PC-3 (cell line): ENCODE measurements at regions not wholly inside any gene's neighbourhood (a gene's known extent, or its start where the extent isn't known, plus 50 kb on each side); places are given as distances from the start of the nearest gene placed in this dataset.

ENCODE experiments used
- ATAC-seq: fragments of 200-7000 bp; cut with Tn5 transposase; 2 replicates; pipeline ENCODE4 v1.9.1; 2020; ENCODE audit warnings: mild to moderate bottlenecking, moderate library complexity
- BruUV-seq: library from RNA; stranded (reverse); fragments of 400-500 nt; replicated peaks from 2 replicates; lab custom pipeline; 2021; lab: Mats Ljungman, UMichigan
- CTCF ChIA-PET: fragments of 300-600 bp; sonication (Branson Sonifier 250); formaldehyde crosslinking; loops from one replicate; lab custom pipeline; 2022; ENCODE audit warnings: antibody characterized with exemption; lab: Charles Lee
- POLR2A ChIA-PET: fragments of 300-600 bp; sonication (Branson Sonifier 250); formaldehyde crosslinking; loops from one replicate; lab custom pipeline; 2022; ENCODE audit warnings: antibody characterized with exemption; ENCODE audit not compliant: unreplicated experiment; lab: Charles Lee
- DNase-seq: peaks from one replicate; pipeline ENCODE4 v3.0.0-alpha.2; 2015
- H2AFZ ChIP-seq: fragments of 300-600 bp; sonication (generic); 2 replicates; pipeline ENCODE4 v1.6.0; 2016; ENCODE audit warnings: antibody characterized with exemption, low read length
- H3F3A ChIP-seq: fragments of 300-600 bp; sonication (generic); one replicate; pipeline ENCODE4 v1.6.0; 2017; ENCODE audit warnings: antibody characterized with exemption, low read length, control low read depth, mild to moderate bottlenecking; ENCODE audit not compliant: unreplicated experiment
- H3K27ac ChIP-seq: fragments of 300-600 bp; sonication (generic); 2 replicates; pipeline ENCODE4 v1.5.1; 2016; ENCODE audit warnings: mild to moderate bottlenecking, low read length
- H3K27me3 ChIP-seq: fragments of 300-600 bp; sonication (generic); 2 replicates; pipeline ENCODE4 v1.6.1; 2016; ENCODE audit warnings: low read length, mixed read lengths
- H3K36me3 ChIP-seq: fragments of 300-600 bp; sonication (generic); 2 replicates; pipeline ENCODE4 v1.6.1; 2016; ENCODE audit warnings: low read depth, mixed run types, low read length, mixed read lengths
- H3K4me1 ChIP-seq: fragments of 300-600 bp; sonication (generic); 2 replicates; pipeline ENCODE4 v1.5.1; 2016; ENCODE audit warnings: low read length; ENCODE audit not compliant: insufficient read depth
- H3K4me2 ChIP-seq: fragments of 300-600 bp; sonication (generic); 2 replicates; pipeline ENCODE4 v1.6.0; 2016; ENCODE audit warnings: low read length
- H3K4me3 ChIP-seq: fragments of 300-600 bp; sonication (generic); 2 replicates; pipeline ENCODE4 v1.5.1; 2016; ENCODE audit warnings: mild to moderate bottlenecking, low read length, mixed read lengths
- H3K79me2 ChIP-seq: fragments of 300-600 bp; sonication (generic); 2 replicates; pipeline ENCODE4 v1.6.1; 2017; ENCODE audit warnings: low read length, mixed read lengths
- H3K9ac ChIP-seq: fragments of 300-600 bp; sonication (generic); 2 replicates; pipeline ENCODE4 v1.6.0; 2016; ENCODE audit warnings: mild to moderate bottlenecking, low read length
- H3K9me2 ChIP-seq: fragments of 300-600 bp; sonication (generic); replicated peaks from 2 replicates; pipeline ENCODE4 v1.6.1; 2016; ENCODE audit warnings: mixed run types, low read length, mixed read lengths
- H3K9me3 ChIP-seq: fragments of 300-600 bp; sonication (generic); 2 replicates; pipeline ENCODE4 v1.6.1; 2016; ENCODE audit warnings: low read length, mixed read lengths
- H4K20me1 ChIP-seq: fragments of 300-600 bp; sonication (generic); 2 replicates; pipeline ENCODE4 v1.6.1; 2016; ENCODE audit warnings: low read length, mixed read lengths
- EZH2 ChIP-seq: fragments of 300-600 bp; sonication (generic); IDR thresholded peaks from one replicate; pipeline ENCODE4 v1.6.1; 2017; ENCODE audit warnings: antibody characterized with exemption, mild to moderate bottlenecking, low read length; ENCODE audit not compliant: unreplicated experiment
- EZH2phosphoT487 ChIP-seq: fragments of 300-600 bp; sonication (generic); IDR thresholded peaks from 2 replicates; pipeline ENCODE4 v1.6.1; 2018; ENCODE audit warnings: mild to moderate bottlenecking, antibody characterized with exemption, low read length, borderline replicate concordance
- intact Hi-C: fragments of 100-400 bp; cut with micrococcal nuclease; formaldehyde crosslinking; loops from 2 replicates; pipeline ENCODE4 v1.9.0; 2023
- TF ChIP-seq, protein P1 (sequence below): fragments of 300-600 bp; sonication (generic); conservative IDR thresholded peaks from 2 replicates; pipeline ENCODE4 v1.5.1; 2017; ENCODE audit warnings: antibody characterized with exemption, low read depth, mild to moderate bottlenecking, low read length

DNA sequence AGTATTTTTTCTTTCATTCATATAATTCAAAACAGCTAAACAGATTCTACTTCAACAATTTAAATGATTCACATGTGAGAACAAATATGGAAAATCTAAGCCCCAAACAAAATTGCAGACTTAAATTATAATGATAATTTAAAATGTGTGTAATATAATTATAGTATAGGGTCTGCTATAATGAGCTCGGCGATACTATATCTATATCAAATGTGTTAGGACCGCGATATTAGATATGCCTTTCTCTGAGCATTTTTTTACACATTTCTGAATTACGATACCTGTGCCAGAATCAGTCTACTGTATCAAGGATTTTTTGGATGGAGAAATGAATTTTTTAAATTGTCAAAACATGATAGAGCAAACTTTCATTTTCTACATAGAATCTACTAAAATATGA lies 808.8 kb upstream of the POU3F3 start:
- DNase-seq (no peak), ATAC-seq (no peak)
- H3K4me3 ChIP-seq, result no peak overlapping the region
- H3K4me2 ChIP-seq, result no peak overlapping the region
- no peaks in the 10 kb centered on the region for H3K36me3 ChIP-seq
- ChIA-PET POLR2A (no interaction called here), CTCF (no interaction called here)
- H3K27me3 ChIP-seq, result peaks cover 4% of the 10 kb centered on the region; the same call in 1 of the 2 replicates
- no peak overlapping the region for H3K9ac ChIP-seq
- no peaks in the 10 kb centered on the region for H3K9me2 ChIP-seq
- no peak overlapping the region for H3K27ac ChIP-seq
- H3K4me1 ChIP-seq, result no peaks in the 10 kb centered on the region
- no peak overlapping the region for H2AFZ ChIP-seq
- H3K9me3 ChIP-seq, result no peaks in the 10 kb centered on the region
- no peak for TF ChIP-seq EZH2
- no peak for TF ChIP-seq EZH2phosphoT487
- TF ChIP-seq, protein P1, sequence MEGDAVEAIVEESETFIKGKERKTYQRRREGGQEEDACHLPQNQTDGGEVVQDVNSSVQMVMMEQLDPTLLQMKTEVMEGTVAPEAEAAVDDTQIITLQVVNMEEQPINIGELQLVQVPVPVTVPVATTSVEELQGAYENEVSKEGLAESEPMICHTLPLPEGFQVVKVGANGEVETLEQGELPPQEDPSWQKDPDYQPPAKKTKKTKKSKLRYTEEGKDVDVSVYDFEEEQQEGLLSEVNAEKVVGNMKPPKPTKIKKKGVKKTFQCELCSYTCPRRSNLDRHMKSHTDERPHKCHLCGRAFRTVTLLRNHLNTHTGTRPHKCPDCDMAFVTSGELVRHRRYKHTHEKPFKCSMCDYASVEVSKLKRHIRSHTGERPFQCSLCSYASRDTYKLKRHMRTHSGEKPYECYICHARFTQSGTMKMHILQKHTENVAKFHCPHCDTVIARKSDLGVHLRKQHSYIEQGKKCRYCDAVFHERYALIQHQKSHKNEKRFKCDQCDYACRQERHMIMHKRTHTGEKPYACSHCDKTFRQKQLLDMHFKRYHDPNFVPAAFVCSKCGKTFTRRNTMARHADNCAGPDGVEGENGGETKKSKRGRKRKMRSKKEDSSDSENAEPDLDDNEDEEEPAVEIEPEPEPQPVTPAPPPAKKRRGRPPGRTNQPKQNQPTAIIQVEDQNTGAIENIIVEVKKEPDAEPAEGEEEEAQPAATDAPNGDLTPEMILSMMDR, result no peak
- no peaks in the 10 kb centered on the region for H3K79me2 ChIP-seq
- BruUV-seq, result no TSS peak
- intact Hi-C loops, result no loop called here
- no peaks in the 10 kb centered on the region for H4K20me1 ChIP-seq
- H3F3A ChIP-seq, result no peaks in the 10 kb centered on the region

DNA sequence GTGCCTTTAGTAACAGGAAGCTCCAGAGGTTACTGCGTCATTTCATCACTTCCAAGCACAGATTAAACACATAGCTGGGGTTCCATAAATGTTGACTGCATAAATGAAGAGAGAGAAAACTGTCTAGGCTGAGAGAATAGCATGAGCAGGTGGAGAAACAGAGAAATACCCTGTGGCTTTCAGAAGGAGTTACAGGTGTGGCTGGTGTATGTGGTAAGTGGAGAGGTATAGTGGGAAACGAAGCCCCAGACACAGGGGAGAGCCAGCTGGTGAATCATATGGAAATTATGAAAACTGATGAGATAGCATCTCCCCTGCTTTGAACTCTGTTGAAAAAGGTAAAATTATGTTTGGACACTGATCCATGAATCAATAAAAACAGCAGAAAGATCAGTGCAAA lies 807.4 kb upstream of the POU3F3 start:
- ChIA-PET POLR2A (no interaction called here), CTCF (no interaction called here)
- Histone ChIP-seq H3K4me2 (no peak overlapping the region), H3K79me2 (no peaks in the 10 kb centered on the region), H2AFZ (no peak overlapping the region), H3K9me3 (no peaks in the 10 kb centered on the region), H3K4me3 (no peak overlapping the region), H3K27me3 (peaks cover 13% of the 10 kb centered on the region), H3K27ac (no peak overlapping the region), H4K20me1 (no peaks in the 10 kb centered on the region), H3K4me1 (no peaks in the 10 kb centered on the region), H3K9ac (no peak overlapping the region), H3K9me2 (no peaks in the 10 kb centered on the region), H3F3A (no peaks in the 10 kb centered on the region), H3K36me3 (no peaks in the 10 kb centered on the region)
- DNase-seq (no peak), ATAC-seq (no peak)
- intact Hi-C loops, result no loop called here
- BruUV-seq, result no TSS peak
- no peak for TF ChIP-seq EZH2phosphoT487
- TF ChIP-seq, protein P1, result no peak
- no peak for TF ChIP-seq EZH2

DNA sequence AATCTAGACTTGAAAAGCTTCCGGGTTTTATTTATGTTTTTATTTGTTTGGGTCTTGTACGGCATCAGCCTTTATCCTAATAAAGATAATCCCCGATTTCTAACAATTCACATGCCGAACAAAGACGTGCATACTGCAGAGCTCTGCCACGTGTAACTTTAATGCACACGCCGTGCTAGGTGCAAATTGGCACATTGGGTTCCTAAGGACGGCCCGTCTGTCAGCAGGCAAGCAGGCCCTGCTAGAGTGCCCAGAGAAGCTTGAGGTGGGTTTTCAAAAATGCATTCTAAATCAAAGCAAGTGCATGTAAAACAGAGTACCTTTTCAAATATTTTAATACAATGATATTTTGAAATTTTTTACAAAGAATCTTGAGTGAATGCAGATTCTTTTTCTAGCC lies 806.4 kb upstream of the POU3F3 start:
- ChIA-PET POLR2A (no interaction called here), CTCF (no interaction called here)
- Histone ChIP-seq H2AFZ (no peak overlapping the region), H4K20me1 (no peaks in the 10 kb centered on the region), H3K9ac (no peak overlapping the region), H3K36me3 (no peaks in the 10 kb centered on the region), H3K4me1 (no peaks in the 10 kb centered on the region), H3K79me2 (no peaks in the 10 kb centered on the region), H3K27me3 (peaks cover 23% of the 10 kb centered on the region), H3K4me2 (no peak overlapping the region), H3K4me3 (no peak overlapping the region), H3K9me2 (no peaks in the 10 kb centered on the region), H3K27ac (no peak overlapping the region), H3K9me3 (no peaks in the 10 kb centered on the region), H3F3A (no peaks in the 10 kb centered on the region)
- intact Hi-C loops, result no loop called here
- no TSS peak for BruUV-seq
- TF ChIP-seq, protein P1, result no peak
- TF ChIP-seq EZH2phosphoT487 (no peak), EZH2 (no peak)
- no peak for ATAC-seq
- DNase-seq, result no peak
